IMR-90 (cell line): ENCODE measurements at regions not wholly inside any gene's neighbourhood (a gene's known extent, or its start where the extent isn't known, plus 50 kb on each side); places are given as distances from the start of the nearest gene placed in this dataset.
"Not testable (repeated sequence)": the region's sequence is repeated elsewhere in the genome, so short reads cannot be mapped to it uniquely, and the experiment has no call there.

Experiments used
- ATAC-seq: fragments of 200-7000 bp; cut with Tn5 transposase; 2 replicates; pipeline ENCODE4 v1.9.1; 2020; ENCODE audit warnings: low read depth, mild to moderate bottlenecking, moderate library complexity
- BruUV-seq: library from RNA; stranded (reverse); fragments of 400-500 nt; replicated peaks from 2 replicates; lab custom pipeline; 2021; lab: Mats Ljungman, UMichigan
- CTCF ChIA-PET: fragments of 300-600 bp; formaldehyde crosslinking; extraction: SDS; loops from one replicate; lab custom pipeline; 2021; ENCODE audit warnings: antibody characterized with exemption; lab: Yijun Ruan, JAX
- POLR2A ChIA-PET: fragments of 300-600 bp; sonication (Branson Sonifier 250); formaldehyde crosslinking; loops from one replicate; lab custom pipeline; 2022; ENCODE audit warnings: antibody characterized with exemption; ENCODE audit not compliant: unreplicated experiment; lab: Charles Lee
- DNase-seq: peaks from one replicate; pipeline ENCODE4 v3.0.0; 2013
- H2AFZ ChIP-seq: replicated peaks from 2 replicates; pipeline ENCODE3; 2013; ENCODE audit warnings: low read length, mild to moderate bottlenecking; ENCODE audit not compliant: poor library complexity
- H2AK5ac ChIP-seq: 2 replicates; pipeline ENCODE4 v1.6.1; 2013; ENCODE audit warnings: low read depth, low read length, inconsistent platforms
- H2AK9ac ChIP-seq: replicated peaks from 2 replicates; pipeline ENCODE3; 2013; ENCODE audit warnings: mild to moderate bottlenecking, low read depth, low read length, moderate library complexity; ENCODE audit not compliant: poor library complexity
- H2BK120ac ChIP-seq: 2 replicates; pipeline ENCODE4 v1.6.1; 2013; ENCODE audit warnings: low read depth, low read length, inconsistent platforms
- H2BK15ac ChIP-seq: 3 replicates; pipeline ENCODE4 v1.6.1; 2013; ENCODE audit warnings: low read depth, low read length, inconsistent platforms
- H2BK20ac ChIP-seq: 2 replicates; pipeline ENCODE4 v1.6.1; 2013; ENCODE audit warnings: low read depth, mild to moderate bottlenecking, inconsistent platforms, low read length, moderate library complexity
- H2BK5ac ChIP-seq: 2 replicates; pipeline ENCODE4 v1.6.1; 2013; ENCODE audit warnings: mild to moderate bottlenecking, low read depth, low read length, inconsistent platforms; ENCODE audit not compliant: poor library complexity, severe bottlenecking
- H3K14ac ChIP-seq: replicated peaks from 2 replicates; pipeline ENCODE4 v1.6.1; 2013; ENCODE audit warnings: low read depth, low read length, inconsistent platforms
- H3K18ac ChIP-seq: 2 replicates; pipeline ENCODE4 v1.6.1; 2013; ENCODE audit warnings: low read depth, low read length, control low read depth
- H3K23ac ChIP-seq: 2 replicates; pipeline ENCODE4 v1.6.1; 2013; ENCODE audit warnings: low read depth, low read length, inconsistent platforms
- H3K27ac ChIP-seq: 2 replicates; pipeline ENCODE4 v1.5.1; 2013; ENCODE audit warnings: mild to moderate bottlenecking, control low read depth, low read length; ENCODE audit not compliant: insufficient read depth
- H3K27me3 ChIP-seq: 2 replicates; pipeline ENCODE4 v1.6.1; 2013; ENCODE audit warnings: low read length; ENCODE audit not compliant: control insufficient read depth, insufficient read depth
- H3K36me3 ChIP-seq: 2 replicates; pipeline ENCODE4 v1.6.1; 2013; ENCODE audit warnings: low read length, mixed read lengths; ENCODE audit not compliant: control insufficient read depth, insufficient read depth
- H3K4ac ChIP-seq: 2 replicates; pipeline ENCODE4 v1.6.1; 2013; ENCODE audit warnings: low read depth, low read length, inconsistent platforms
- H3K4me1 ChIP-seq: 2 replicates; pipeline ENCODE4 v1.6.1; 2013; ENCODE audit warnings: low read length, mixed read lengths; ENCODE audit not compliant: control insufficient read depth, insufficient read depth
- H3K4me2 ChIP-seq: 2 replicates; pipeline ENCODE4 v1.6.1; 2013; ENCODE audit warnings: low read depth, mild to moderate bottlenecking, control low read depth, low read length, moderate library complexity
- H3K4me3 ChIP-seq: 2 replicates; pipeline ENCODE4 v1.5.1; 2013; ENCODE audit warnings: low read depth, mild to moderate bottlenecking, control low read depth, low read length, moderate library complexity; ENCODE audit not compliant: insufficient read depth
- H3K56ac ChIP-seq: 2 replicates; pipeline ENCODE4 v1.6.1; 2013; ENCODE audit warnings: low read length, inconsistent platforms; ENCODE audit not compliant: insufficient read depth; ENCODE audit errors: extremely low read depth
- H3K79me1 ChIP-seq, 2 experiments: 2 replicates each; pipeline ENCODE4 v1.6.1; 2013; ENCODE audit warnings: low read length in 2 of 2, inconsistent platforms in 1 of 2, low read depth in 1 of 2
- H3K9ac ChIP-seq: 2 replicates; pipeline ENCODE4 v1.6.1; 2013; ENCODE audit warnings: low read depth, low read length, control low read depth
- H3K9me1 ChIP-seq: 2 replicates; pipeline ENCODE4 v1.6.1; 2013; ENCODE audit warnings: low read length, inconsistent platforms; ENCODE audit not compliant: insufficient read depth
- H3K9me3 ChIP-seq: 2 replicates; pipeline ENCODE4 v1.6.1; 2013; ENCODE audit warnings: low read length; ENCODE audit not compliant: control insufficient read depth, insufficient read depth
- H4K20me1 ChIP-seq: 2 replicates; pipeline ENCODE4 v1.6.1; 2013; ENCODE audit warnings: low read length, inconsistent platforms; ENCODE audit not compliant: insufficient read depth
- H4K5ac ChIP-seq: 2 replicates; pipeline ENCODE4 v1.6.1; 2013; ENCODE audit warnings: mild to moderate bottlenecking, low read depth, low read length, control low read depth
- H4K8ac ChIP-seq, 2 experiments: 2 replicates each; pipeline ENCODE4 v1.6.1; 2013; ENCODE audit warnings: low read depth in 2 of 2, low read length in 2 of 2, control low read depth in 1 of 2, inconsistent platforms in 1 of 2
- H4K91ac ChIP-seq: 2 replicates; pipeline ENCODE4 v1.6.1; 2013; ENCODE audit warnings: low read depth, low read length, inconsistent platforms; ENCODE audit not compliant: insufficient read depth
- CEBPB ChIP-seq: IDR thresholded peaks from 2 replicates; pipeline ENCODE4 v1.6.1; 2012; ENCODE audit warnings: low read depth, low read length, improper control_type of control experiment
- ELK1 ChIP-seq: fragments of 150-350 bp; IDR thresholded peaks from 2 replicates; pipeline ENCODE4 v1.6.1; 2016; ENCODE audit warnings: low read depth, mild to moderate bottlenecking, low read length, moderate library complexity, borderline replicate concordance
- MAFK ChIP-seq: IDR thresholded peaks from 2 replicates; pipeline ENCODE4 v1.6.1; 2012; ENCODE audit warnings: low read depth, low read length, improper control_type of control experiment
- MXI1 ChIP-seq: IDR thresholded peaks from 2 replicates; pipeline ENCODE4 v1.6.1; 2012; ENCODE audit warnings: low read depth, mild to moderate bottlenecking, low read length, moderate library complexity, borderline replicate concordance
- POLR2A ChIP-seq: IDR thresholded peaks from 2 replicates; pipeline ENCODE4 v1.6.1; 2012; ENCODE audit warnings: mild to moderate bottlenecking, low read depth, low read length
- RFX5 ChIP-seq: IDR thresholded peaks from 2 replicates; pipeline ENCODE4 v1.8.0; 2012; ENCODE audit warnings: low read depth, mild to moderate bottlenecking, low read length, moderate library complexity
- SMC3 ChIP-seq: fragments of 150-350 bp; IDR thresholded peaks from 2 replicates; pipeline ENCODE4 v1.6.1; 2016; ENCODE audit warnings: low read depth, mild to moderate bottlenecking, antibody characterized with exemption, low read length, moderate library complexity
- WGBS, 2 experiments: methylation state at CpG; one replicate each; pipeline versions ENCODE4 v1.1.5 to v1.1.7; 2013; ENCODE audit warnings: missing lambda C conversion rate in 2 of 2; ENCODE audit not compliant: insufficient read length in 1 of 2; ENCODE audit errors: extremely low coverage in 2 of 2; 5-methylcytosine and 5-hydroxymethylcytosine counted together
- dilution Hi-C: fragments of 300-500 bp; cut with HindIII; formaldehyde crosslinking; loops from one replicate; pipeline ENCODE4 v1.14.3; 2018; ENCODE audit warnings: low sequenced_read_pairs; ENCODE audit not compliant: unreplicated experiment
- in situ Hi-C: fragments of 300-500 bp; cut with MboI; formaldehyde crosslinking; loops from 3 replicates; pipeline ENCODE4 v1.14.3; 2019; ENCODE audit warnings: low sequenced_read_pairs, inconsistent platforms, mixed read lengths
- intact Hi-C: fragments of 100-400 bp; cut with micrococcal nuclease; formaldehyde crosslinking; loops from 2 replicates; pipeline ENCODE4 v1.10.0; 2022

- no peaks in the 10 kb centered on the region for H4K20me1 ChIP-seq
- ChIA-PET POLR2A (no interaction called here), CTCF (interaction anchor here (0.6 kb wide), 1 partner anchor 237 kb away, joined by 8 read pairs; no protein-coding TSS in a partner anchor)
- H4K91ac ChIP-seq, result no peak overlapping the region
- no peak overlapping the region for H3K4me3 ChIP-seq
- H3K4me2 ChIP-seq, result no peak overlapping the region
- dilution Hi-C loops (no loop called here), intact Hi-C loops (no loop called here), in situ Hi-C loops (no loop called here)
- no peak overlapping the region for H4K5ac ChIP-seq
- H3K27ac ChIP-seq, result no peak overlapping the region
- TF ChIP-seq MAFK, result no peak
- TF ChIP-seq ELK1, result no peak
- no peak for TF ChIP-seq RFX5
- no peak for TF ChIP-seq SMC3
- peak; percentile 95 for TF ChIP-seq CEBPB
- TF ChIP-seq MXI1, result no peak
- TF ChIP-seq POLR2A, result no peak
- H2BK120ac ChIP-seq, result no peak overlapping the region
- H2AK9ac ChIP-seq, result no peak overlapping the region
- H3K4ac ChIP-seq, result no peak overlapping the region
- H3K4me1 ChIP-seq, result 0 out of 2 replicates have a peak, but pooled peaks cover 3% of the 10 kb centered on the region
- no peak overlapping the region; the same call in 1 of the 2 replicates for H3K14ac ChIP-seq
- H3K18ac ChIP-seq, result no peak overlapping the region; the same call in 1 of the 2 replicates
- WGBS, 2 experiments, result no CpG with 5 or more reads among the region's 5 CpGs
- H4K8ac ChIP-seq, result peak overlapping the region in 1 of 2 experiments; percentile 26; a peak in 2 of 4 replicates
- no peaks in the 10 kb centered on the region for H3K79me1 ChIP-seq
- H2BK5ac ChIP-seq, result peak overlapping the region; percentile 29
- no peak overlapping the region for H2BK15ac ChIP-seq
- ATAC-seq (no peak; the same call in 1 of the 2 replicates), DNase-seq (peak; percentile 44)
- H2AK5ac ChIP-seq, result no peak overlapping the region
- peak overlapping the region; percentile 66 for H2AFZ ChIP-seq
- no peak overlapping the region for H3K9ac ChIP-seq
- H3K36me3 ChIP-seq, result no peaks in the 10 kb centered on the region
- H2BK20ac ChIP-seq, result no peak overlapping the region
- no TSS peak for BruUV-seq
- no peaks in the 10 kb centered on the region for H3K9me3 ChIP-seq
- H3K23ac ChIP-seq, result no peak overlapping the region
- no peaks in the 10 kb centered on the region for H3K27me3 ChIP-seq
- peaks cover 3% of the 10 kb centered on the region; the same call in 1 of the 2 replicates for H3K9me1 ChIP-seq
- H3K56ac ChIP-seq, result no peak overlapping the region
Measured at GRCh38 chr18:70397259-70397925, 108.5 kb downstream of the SOCS6 start.

GRCh38 chr18:70395771-70396170, 106.9 kb downstream of the SOCS6 start:
- H2AK5ac ChIP-seq, H3K14ac ChIP-seq, CTCF ChIA-PET, H3K79me1 ChIP-seq, intact Hi-C loops, H3K4me1 ChIP-seq, H3K36me3 ChIP-seq, H3K4ac ChIP-seq, BruUV-seq, H2BK5ac ChIP-seq, H3K4me2 ChIP-seq, H2BK20ac ChIP-seq, POLR2A ChIA-PET, H4K20me1 ChIP-seq, H3K27ac ChIP-seq, H3K23ac ChIP-seq, H3K9me1 ChIP-seq, DNase-seq, H3K18ac ChIP-seq, H3K56ac ChIP-seq, H4K91ac ChIP-seq, H4K5ac ChIP-seq, H2BK120ac ChIP-seq, H3K9me3 ChIP-seq, H2BK15ac ChIP-seq, H2AFZ ChIP-seq, H3K4me3 ChIP-seq, H3K27me3 ChIP-seq, H2AK9ac ChIP-seq, H3K9ac ChIP-seq, H4K8ac ChIP-seq, dilution Hi-C loops, ATAC-seq, in situ Hi-C loops: not testable (repeated sequence)
- WGBS, 2 experiments, result no CpG with 5 or more reads among the region's 4 CpGs
